ENCODE measurements at regions not wholly inside any gene's neighbourhood (a gene's known extent, or its start where the extent isn't known, plus 50 kb on each side); places are given as distances from the start of the nearest gene placed in this dataset.

- Histone ChIP-seq H3K36me3 (no peaks in the 10 kb centered on the region), H3K27me3 (ENCODE audit: low read depth) (no peaks in the 10 kb centered on the region), H3K9me3 (replicated peaks) (no peaks in the 10 kb centered on the region), H3K27ac (replicated peaks) (no peak overlapping the region), H3K4me3 (no peak overlapping the region), H3K4me1 (no peaks in the 10 kb centered on the region)
- TF ChIP-seq CTCF (IDR thresholded peaks at IDR 0.05; ENCODE audit: borderline replicate concordance), result no peak
- no peak for DNase-seq
- intact Hi-C loops (cut with micrococcal nuclease), result no loop called here
These were observed 592.1 kb upstream of the CDH2 start for GRCh38 chr18:28768791-28769768.

- Histone ChIP-seq H3K9me3 (replicated peaks) (no peaks in the 10 kb centered on the region), H3K4me3 (no peak overlapping the region), H3K27ac (replicated peaks) (no peak overlapping the region), H3K27me3 (ENCODE audit: low read depth) (no peaks in the 10 kb centered on the region), H3K36me3 (no peaks in the 10 kb centered on the region), H3K4me1 (no peaks in the 10 kb centered on the region)
- no peak for TF ChIP-seq CTCF (IDR thresholded peaks at IDR 0.05; ENCODE audit: borderline replicate concordance)
- intact Hi-C loops (cut with micrococcal nuclease), result no loop called here
- DNase-seq, result no peak
These were observed 590.8 kb upstream of the CDH2 start for GRCh38 chr18:28767727-28768211.

GRCh38 chr18:28767201-28767600 is 590.3 kb upstream of the CDH2 start:
- Histone ChIP-seq H3K4me3 (no peak overlapping the region), H3K27me3 (ENCODE audit: low read depth) (no peaks in the 10 kb centered on the region), H3K4me1 (no peaks in the 10 kb centered on the region), H3K27ac (replicated peaks) (no peak overlapping the region), H3K36me3 (no peaks in the 10 kb centered on the region), H3K9me3 (replicated peaks) (no peaks in the 10 kb centered on the region)
- no peak for DNase-seq
- intact Hi-C loops (cut with micrococcal nuclease), result no loop called here
- no peak for TF ChIP-seq CTCF (IDR thresholded peaks at IDR 0.05; ENCODE audit: borderline replicate concordance)

- intact Hi-C loops (cut with micrococcal nuclease), result no loop called here
- no peak for TF ChIP-seq CTCF (IDR thresholded peaks at IDR 0.05; ENCODE audit: borderline replicate concordance)
- no peak for DNase-seq
- no peak overlapping the region for H3K4me3 ChIP-seq
- no peak overlapping the region for H3K27ac ChIP-seq (replicated peaks)
- H3K27me3 ChIP-seq (ENCODE audit: low read depth), result no peaks in the 10 kb centered on the region
- H3K9me3 ChIP-seq (replicated peaks), result no peaks in the 10 kb centered on the region
- H3K36me3 ChIP-seq, result no peaks in the 10 kb centered on the region
- no peaks in the 10 kb centered on the region for H3K4me1 ChIP-seq
These were observed 589.8 kb upstream of the CDH2 start for GRCh38 chr18:28766721-28767120.

- Histone ChIP-seq H3K9me3 (replicated peaks) (no peaks in the 10 kb centered on the region), H3K36me3 (no peaks in the 10 kb centered on the region), H3K4me3 (no peak overlapping the region), H3K27ac (replicated peaks) (no peak overlapping the region), H3K4me1 (no peaks in the 10 kb centered on the region), H3K27me3 (ENCODE audit: low read depth) (no peaks in the 10 kb centered on the region)
- DNase-seq, result no peak
- intact Hi-C loops (cut with micrococcal nuclease), result no loop called here
- no peak for TF ChIP-seq CTCF (IDR thresholded peaks at IDR 0.05; ENCODE audit: borderline replicate concordance)
These were observed 589.1 kb upstream of the CDH2 start for GRCh38 chr18:28766027-28766426.
